ENCODE measurements at regions not wholly inside any gene's neighbourhood (a gene's known extent, or its start where the extent isn't known, plus 50 kb on each side); places are given as distances from the start of the nearest gene placed in this dataset.

- H3K27ac ChIP-seq (ENCODE audit: low read length in 2 of 2), result no peak overlapping the region
- Mint-ChIP-seq H3K4me3 (no peak overlapping the region), H3K27ac (no peak overlapping the region), H3K27me3 (no peaks in the 10 kb centered on the region), H3K4me1 (no peaks in the 10 kb centered on the region), H3K9me3 (ENCODE audit: insufficient read depth) (peaks cover 3% of the 10 kb centered on the region)
- H3K79me2 ChIP-seq (ENCODE audit: control insufficient read depth, insufficient read depth, low read length), result no peaks in the 10 kb centered on the region
- no peaks in the 10 kb centered on the region for H4K20me1 ChIP-seq (ENCODE audit: control insufficient read depth, insufficient read depth, low read length, poor library complexity, severe bottlenecking)
- H3K27me3 ChIP-seq (replicated peaks in 1 of 4; ENCODE audit: control extremely low read depth in 1 of 4, control insufficient read depth in 3 of 4, insufficient read depth in 4 of 4, low read length in 3 of 4), result no peaks in the 10 kb centered on the region
- TF ChIP-seq EZH2 (IDR thresholded peaks at IDR 0.05; ENCODE audit: borderline replicate concordance, insufficient read depth, low read depth, low read length, poor library complexity, severe bottlenecking) (no peak), CTCF (IDR thresholded peaks at IDR 0.05) (no peak)
- ChIA-PET CTCF (no interaction called here), POLR2A (no interaction called here)
- H3K9me3 ChIP-seq (ENCODE audit: control extremely low read depth in 1 of 3, control insufficient read depth in 2 of 3, insufficient read depth in 1 of 3, low read length in 2 of 3), result peaks cover 0 to 1% (median 0%) of the 10 kb centered on the region in 3 donors
- WGBS (ENCODE audit: insufficient coverage), result no CpG with 5 or more reads among the region's 1 CpG
- ATAC-seq (ENCODE audit: low read depth) (no peak), DNase-seq (no peak)
- no peaks in the 10 kb centered on the region for H3K36me3 ChIP-seq (replicated peaks in 1 of 2; ENCODE audit: control extremely low read depth in 1 of 2, control insufficient read depth in 1 of 2, extremely low read depth in 1 of 2, insufficient read depth in 2 of 2, low read length in 1 of 2)
- no peak overlapping the region for H3K4me2 ChIP-seq (replicated peaks; ENCODE audit: low read depth, low read length, poor library complexity, severe bottlenecking)
- H3K4me3 ChIP-seq (ENCODE audit: control extremely low read depth in 1 of 5, extremely low read depth in 1 of 5, insufficient read depth in 1 of 5, low read depth in 2 of 5, low read length in 4 of 5), result no peak overlapping the region
- no peak overlapping the region for H2AFZ ChIP-seq (ENCODE audit: insufficient read depth, low read depth, low read length, poor library complexity, severe bottlenecking)
- intact Hi-C loops (cut with micrococcal nuclease), result no loop called here
- H3K9ac ChIP-seq (ENCODE audit: low read length), result no peak overlapping the region
- no peaks in the 10 kb centered on the region for H3K4me1 ChIP-seq (ENCODE audit: control insufficient read depth in 2 of 2, insufficient read depth in 2 of 2, low read length in 2 of 2)
These were observed 810.1 kb downstream of the FAT4 start for GRCh38 chr4:126124818-126125217.

GRCh38 chr4:126130215-126130614, 815.5 kb downstream of the FAT4 start:
- intact Hi-C loops (cut with micrococcal nuclease), result no loop called here
- POLR2A ChIA-PET, result no interaction called here

More at GRCh38 chr4:126130215-126130614, 815.5 kb downstream of the FAT4 start:
- no peaks in the 10 kb centered on the region for H3K27me3 ChIP-seq (replicated peaks in 1 of 4; ENCODE audit: control extremely low read depth in 1 of 4, control insufficient read depth in 3 of 4, insufficient read depth in 4 of 4, low read length in 3 of 4)
- peaks cover 0 to 3% (median 1%) of the 10 kb centered on the region in 3 donors for H3K9me3 ChIP-seq (ENCODE audit: control extremely low read depth in 1 of 3, control insufficient read depth in 2 of 3, insufficient read depth in 1 of 3, low read length in 2 of 3)
- no peak overlapping the region for H3K4me3 ChIP-seq (ENCODE audit: control extremely low read depth in 1 of 5, extremely low read depth in 1 of 5, insufficient read depth in 1 of 5, low read depth in 2 of 5, low read length in 4 of 5)
- DNase-seq (no peak), ATAC-seq (ENCODE audit: low read depth) (no peak)
- Mint-ChIP-seq H3K27ac (no peak overlapping the region), H3K9me3 (ENCODE audit: insufficient read depth) (peaks cover 5% of the 10 kb centered on the region), H3K4me3 (no peak overlapping the region), H3K27me3 (no peaks in the 10 kb centered on the region), H3K4me1 (no peaks in the 10 kb centered on the region)
- TF ChIP-seq CTCF (IDR thresholded peaks at IDR 0.05) (no peak), EZH2 (IDR thresholded peaks at IDR 0.05; ENCODE audit: borderline replicate concordance, insufficient read depth, low read depth, low read length, poor library complexity, severe bottlenecking) (no peak)
- no peaks in the 10 kb centered on the region for H4K20me1 ChIP-seq (ENCODE audit: control insufficient read depth, insufficient read depth, low read length, poor library complexity, severe bottlenecking)
- H3K36me3 ChIP-seq (replicated peaks in 1 of 2; ENCODE audit: control extremely low read depth in 1 of 2, control insufficient read depth in 1 of 2, extremely low read depth in 1 of 2, insufficient read depth in 2 of 2, low read length in 1 of 2), result no peaks in the 10 kb centered on the region
- no peaks in the 10 kb centered on the region for H3K4me1 ChIP-seq (ENCODE audit: control insufficient read depth in 2 of 2, insufficient read depth in 2 of 2, low read length in 2 of 2)
- no peak overlapping the region for H3K9ac ChIP-seq (ENCODE audit: low read length)
- no peak overlapping the region for H3K27ac ChIP-seq (ENCODE audit: low read length in 2 of 2)
- H3K4me2 ChIP-seq (replicated peaks; ENCODE audit: low read depth, low read length, poor library complexity, severe bottlenecking), result no peak overlapping the region
- H2AFZ ChIP-seq (ENCODE audit: insufficient read depth, low read depth, low read length, poor library complexity, severe bottlenecking), result no peak overlapping the region
- no peaks in the 10 kb centered on the region for H3K79me2 ChIP-seq (ENCODE audit: control insufficient read depth, insufficient read depth, low read length)
- CTCF ChIA-PET, result no interaction called here

Data from B cell (primary cell).